HEK293T (cell line): ENCODE measurements at regions not wholly inside any gene's neighbourhood (a gene's known extent, or its start where the extent isn't known, plus 50 kb on each side); places are given as distances from the start of the nearest gene placed in this dataset.

ENCODE experiments used
- ARNT ChIP-seq: fragments of 450-650 bp; IDR thresholded peaks from 2 replicates; pipeline ENCODE4 v1.6.1; 2017; ENCODE audit warnings: mild to moderate bottlenecking
- CTBP1 ChIP-seq: fragments of 450-650 bp; IDR thresholded peaks from 2 replicates; pipeline ENCODE4 v1.6.1; 2016; ENCODE audit warnings: borderline replicate concordance
- ELF4 ChIP-seq: fragments of 450-650 bp; IDR thresholded peaks from 2 replicates; pipeline ENCODE4 v1.6.1; 2017; ENCODE audit warnings: antibody characterized with exemption
- FOXK2 ChIP-seq: fragments of 450-650 bp; IDR thresholded peaks from 2 replicates; pipeline ENCODE4 v1.6.1; 2016; ENCODE audit warnings: mild to moderate bottlenecking
- NFRKB ChIP-seq: fragments of 450-650 bp; IDR thresholded peaks from 2 replicates; pipeline ENCODE4 v1.6.1; 2016; ENCODE audit warnings: mild to moderate bottlenecking, moderate library complexity
- TARDBP ChIP-seq: fragments of 450-650 bp; IDR thresholded peaks from 2 replicates; pipeline ENCODE4 v1.6.1; 2016
- ZNF384 ChIP-seq: fragments of 450-650 bp; IDR thresholded peaks from 2 replicates; pipeline ENCODE4 v1.6.1; 2016

DNA sequence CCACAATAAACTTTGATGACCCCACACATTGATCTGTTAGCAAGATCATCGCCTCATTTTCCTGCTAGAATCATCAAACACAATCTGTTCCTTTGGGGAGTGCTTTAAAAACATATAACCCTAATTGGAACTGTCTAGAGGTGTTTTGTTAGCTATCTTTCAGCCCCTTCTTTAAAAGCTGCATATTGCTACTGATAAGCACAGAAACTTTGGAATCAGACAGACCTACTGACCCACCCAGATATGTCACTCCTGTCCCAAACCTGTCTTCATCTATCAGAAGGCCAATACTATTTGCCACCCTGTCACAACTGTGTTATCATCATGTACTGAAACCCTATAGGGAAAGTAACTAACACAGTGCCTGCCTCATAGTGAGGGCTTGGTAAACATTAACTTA is 172.4 kb upstream of the SASH1 start:
- TF ChIP-seq FOXK2 (no peak), TARDBP (no peak), CTBP1 (no peak), ARNT (no peak), ZNF384 (no peak), ELF4 (no peak), NFRKB (no peak)
